HepG2 (cell line): ENCODE measurements at regions not wholly inside any gene's neighbourhood (a gene's known extent, or its start where the extent isn't known, plus 50 kb on each side); places are given as distances from the start of the nearest gene placed in this dataset.

Experiments used
- ATAC-seq: fragments of 200-7000 bp; cut with Tn5 transposase; 3 replicates; pipeline ENCODE4 v1.9.1; 2020; ENCODE audit warnings: mild to moderate bottlenecking, moderate library complexity
- BruUV-seq: library from RNA; stranded (reverse); fragments of 400-500 nt; replicated peaks from 2 replicates; lab custom pipeline; 2021; lab: Mats Ljungman, UMichigan
- CTCF ChIA-PET: fragments of 300-600 bp; formaldehyde crosslinking; extraction: SDS; loops from one replicate; lab custom pipeline; 2021; ENCODE audit warnings: low total read pairs, inconsistent platforms, low intra/inter-chr PET ratio; lab: Yijun Ruan, JAX
- POLR2A ChIA-PET: fragments of 350-600 bp; sonication (Branson Sonifier 250); formaldehyde crosslinking; loops from one replicate; lab custom pipeline; 2020; ENCODE audit warnings: antibody characterized with exemption, inconsistent platforms; lab: Yijun Ruan, JAX
- DNase-seq: peaks from one replicate; pipeline ENCODE4 v3.0.0-alpha.2; 2015; ENCODE audit warnings: low spot score
- FAIRE-seq: peaks from 3 replicates; lab custom pipeline; 2011; peaks lifted over from hg19 to GRCh38; lab: Jason Lieb, UNC
- H2AFZ ChIP-seq: one replicate; pipeline ENCODE4 v1.6.1; 2011; ENCODE audit warnings: low read length, inconsistent platforms
- H3K27ac ChIP-seq: fragments of 300-600 bp; 3 replicates; pipeline ENCODE4 v1.8.0; 2011; ENCODE audit warnings: mixed run types, mild to moderate bottlenecking, mixed read lengths, low read length, inconsistent platforms; ENCODE audit not compliant: insufficient read depth; ENCODE audit errors: extremely low read length
- H3K27me3 ChIP-seq, 2 experiments: fragments of 200-600 bp in 1 of 2; 2 replicates in 1 of 2; 3 replicates in 1 of 2; pipeline versions ENCODE4 v1.6.0 to v1.8.0; 2011; ENCODE audit warnings: low read length in 2 of 2, mild to moderate bottlenecking in 2 of 2, moderate library complexity in 2 of 2, inconsistent platforms in 1 of 2; ENCODE audit not compliant: insufficient read depth in 2 of 2, control insufficient read depth in 1 of 2
- H3K36me3 ChIP-seq, 2 experiments: fragments of 200-600 bp in 1 of 2; replicated peaks in 1 of 2; 2 replicates in 1 of 2; 3 replicates in 1 of 2; pipeline versions ENCODE4 v1.5.1 to v1.8.0; 2011; ENCODE audit warnings: low read length in 2 of 2, inconsistent platforms in 1 of 2; ENCODE audit not compliant: insufficient read depth in 2 of 2, control insufficient read depth in 1 of 2
- H3K4me1 ChIP-seq: 2 replicates; pipeline ENCODE4 v1.5.1; 2012; ENCODE audit warnings: low read length, inconsistent platforms; ENCODE audit not compliant: insufficient read depth
- H3K4me2 ChIP-seq: 2 replicates; pipeline ENCODE4 v1.6.0; 2011; ENCODE audit warnings: low read depth, low read length, inconsistent platforms
- H3K4me3 ChIP-seq, 3 experiments: fragments of 200-600 bp in 1 of 3; sonication (generic), shearing (Covaris generic) in 1 of 3; replicated peaks in 1 of 3; 2 replicates each; pipeline ENCODE4 v1.5.1; 2011 to 2016; ENCODE audit warnings: low read length in 3 of 3, inconsistent platforms in 2 of 3, low read depth in 2 of 3, mild to moderate bottlenecking in 2 of 3, control low read depth in 1 of 3, mixed read lengths in 1 of 3; ENCODE audit not compliant: insufficient read depth in 1 of 3
- H3K79me2 ChIP-seq: one replicate; pipeline ENCODE4 v1.6.1; 2011; ENCODE audit warnings: low read length, inconsistent platforms; ENCODE audit not compliant: insufficient read depth
- H3K9ac ChIP-seq: 2 replicates; pipeline ENCODE4 v1.6.0; 2011; ENCODE audit warnings: mild to moderate bottlenecking, low read depth, low read length, inconsistent platforms; ENCODE audit not compliant: insufficient read depth
- H3K9me3 ChIP-seq: 2 replicates; pipeline ENCODE4 v1.5.1; 2012; ENCODE audit warnings: mild to moderate bottlenecking, low read length
- H4K20me1 ChIP-seq: 2 replicates; pipeline ENCODE4 v1.6.0; 2011; ENCODE audit warnings: inconsistent platforms, mild to moderate bottlenecking, low read length, moderate library complexity; ENCODE audit not compliant: insufficient read depth
- ATM ChIP-seq: fragments of 450-650 bp; IDR thresholded peaks from 2 replicates; pipeline ENCODE4 v1.7.1; 2017; ENCODE audit warnings: mild to moderate bottlenecking, borderline replicate concordance
- SP5 ChIP-seq: IDR thresholded peaks from 2 replicates; pipeline ENCODE4 v1.6.1; 2016; ENCODE audit warnings: low read depth, borderline replicate concordance
- THAP11 ChIP-seq: IDR thresholded peaks from 2 replicates; pipeline ENCODE4 v1.6.1; 2016; ENCODE audit warnings: missing biosample characterization, missing genetic modification reagents
- ZNF292 ChIP-seq: sonication (generic); formaldehyde crosslinking; IDR thresholded peaks from 2 replicates; pipeline ENCODE4 v1.8.1; 2022; ENCODE audit warnings: mild to moderate bottlenecking, low read depth, missing genetic modification reagents, borderline replicate concordance
- WGBS: methylation state at CpG from one replicate; pipeline ENCODE4 v1.1.6; 2017; ENCODE audit warnings: low lambda C conversion rate; 5-methylcytosine and 5-hydroxymethylcytosine counted together
- in situ Hi-C: cut with HindIII; loops from 2 replicates; pipeline ENCODE4 v1.10.0; 2017; ENCODE audit warnings: low pct_unique_long_range_greater_than_20kb; ENCODE audit not compliant: extremely low pct_ligation_motif_present
- intact Hi-C: fragments of 100-400 bp; cut with micrococcal nuclease; formaldehyde crosslinking; loops from one replicate; pipeline ENCODE4 v1.10.0; 2022; ENCODE audit not compliant: unreplicated experiment
- TF ChIP-seq, protein P1 (sequence below): sonication (generic); formaldehyde crosslinking; IDR thresholded peaks from 2 replicates; pipeline ENCODE4 v1.4.0; 2020; ENCODE audit warnings: low read depth, mild to moderate bottlenecking, missing genetic modification reagents
- TF ChIP-seq, protein P2 (sequence below): sonication (generic); formaldehyde crosslinking; IDR thresholded peaks from 2 replicates; pipeline ENCODE4 v1.9.0; 2021; ENCODE audit warnings: mild to moderate bottlenecking, missing genetic modification reagents
- TF ChIP-seq, protein P3 (sequence below): sonication (generic); formaldehyde crosslinking; IDR thresholded peaks from 2 replicates; pipeline ENCODE4 v1.4.0; 2020; ENCODE audit warnings: missing genetic modification reagents, borderline replicate concordance

DNA sequence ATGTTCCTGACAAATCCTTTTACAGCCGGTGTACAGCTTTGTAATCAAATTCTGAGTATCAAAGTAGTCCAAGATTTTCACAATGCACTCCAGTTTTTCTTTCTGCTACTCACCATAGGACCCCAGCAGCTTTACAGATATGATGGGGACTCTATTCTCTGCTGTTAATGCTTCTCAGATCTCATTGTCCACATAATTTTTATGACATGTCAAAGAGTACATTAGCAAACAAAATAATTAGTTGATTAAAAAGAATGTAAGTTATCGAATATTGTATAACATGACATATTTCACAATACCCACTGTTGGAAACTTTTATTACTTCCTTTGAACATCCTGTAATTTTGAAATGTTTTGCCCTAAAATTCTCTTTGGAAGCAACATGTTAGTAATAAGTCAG is 81.4 kb upstream of the KIAA1217 start:
- in situ Hi-C loops: no loop called here
- H3K27ac ChIP-seq: no peak overlapping the region
- no TSS peak for BruUV-seq
- H3K27me3 ChIP-seq: no peaks in the 10 kb centered on the region
- intact Hi-C loops: no loop called here
- H3K9ac ChIP-seq: no peak overlapping the region
- no peak overlapping the region for H2AFZ ChIP-seq
- H3K4me1 ChIP-seq: no peaks in the 10 kb centered on the region
- H4K20me1 ChIP-seq: no peaks in the 10 kb centered on the region
- H3K9me3 ChIP-seq: no peaks in the 10 kb centered on the region
- no peaks in the 10 kb centered on the region for H3K79me2 ChIP-seq
- no peak for FAIRE-seq
- WGBS: 2% methylated on average over 2 of the region's 2 CpGs
- no peak overlapping the region for H3K4me3 ChIP-seq
- TF ChIP-seq, protein P1, sequence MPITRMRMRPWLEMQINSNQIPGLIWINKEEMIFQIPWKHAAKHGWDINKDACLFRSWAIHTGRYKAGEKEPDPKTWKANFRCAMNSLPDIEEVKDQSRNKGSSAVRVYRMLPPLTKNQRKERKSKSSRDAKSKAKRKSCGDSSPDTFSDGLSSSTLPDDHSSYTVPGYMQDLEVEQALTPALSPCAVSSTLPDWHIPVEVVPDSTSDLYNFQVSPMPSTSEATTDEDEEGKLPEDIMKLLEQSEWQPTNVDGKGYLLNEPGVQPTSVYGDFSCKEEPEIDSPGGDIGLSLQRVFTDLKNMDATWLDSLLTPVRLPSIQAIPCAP (CRISPR knock-in tag): no peak
- TF ChIP-seq ZNF292 (CRISPR knock-in tag) (no peak), SP5 (CRISPR knock-in tag) (no peak), ATM (no peak), THAP11 (CRISPR knock-in tag) (no peak)
- TF ChIP-seq, protein P2, sequence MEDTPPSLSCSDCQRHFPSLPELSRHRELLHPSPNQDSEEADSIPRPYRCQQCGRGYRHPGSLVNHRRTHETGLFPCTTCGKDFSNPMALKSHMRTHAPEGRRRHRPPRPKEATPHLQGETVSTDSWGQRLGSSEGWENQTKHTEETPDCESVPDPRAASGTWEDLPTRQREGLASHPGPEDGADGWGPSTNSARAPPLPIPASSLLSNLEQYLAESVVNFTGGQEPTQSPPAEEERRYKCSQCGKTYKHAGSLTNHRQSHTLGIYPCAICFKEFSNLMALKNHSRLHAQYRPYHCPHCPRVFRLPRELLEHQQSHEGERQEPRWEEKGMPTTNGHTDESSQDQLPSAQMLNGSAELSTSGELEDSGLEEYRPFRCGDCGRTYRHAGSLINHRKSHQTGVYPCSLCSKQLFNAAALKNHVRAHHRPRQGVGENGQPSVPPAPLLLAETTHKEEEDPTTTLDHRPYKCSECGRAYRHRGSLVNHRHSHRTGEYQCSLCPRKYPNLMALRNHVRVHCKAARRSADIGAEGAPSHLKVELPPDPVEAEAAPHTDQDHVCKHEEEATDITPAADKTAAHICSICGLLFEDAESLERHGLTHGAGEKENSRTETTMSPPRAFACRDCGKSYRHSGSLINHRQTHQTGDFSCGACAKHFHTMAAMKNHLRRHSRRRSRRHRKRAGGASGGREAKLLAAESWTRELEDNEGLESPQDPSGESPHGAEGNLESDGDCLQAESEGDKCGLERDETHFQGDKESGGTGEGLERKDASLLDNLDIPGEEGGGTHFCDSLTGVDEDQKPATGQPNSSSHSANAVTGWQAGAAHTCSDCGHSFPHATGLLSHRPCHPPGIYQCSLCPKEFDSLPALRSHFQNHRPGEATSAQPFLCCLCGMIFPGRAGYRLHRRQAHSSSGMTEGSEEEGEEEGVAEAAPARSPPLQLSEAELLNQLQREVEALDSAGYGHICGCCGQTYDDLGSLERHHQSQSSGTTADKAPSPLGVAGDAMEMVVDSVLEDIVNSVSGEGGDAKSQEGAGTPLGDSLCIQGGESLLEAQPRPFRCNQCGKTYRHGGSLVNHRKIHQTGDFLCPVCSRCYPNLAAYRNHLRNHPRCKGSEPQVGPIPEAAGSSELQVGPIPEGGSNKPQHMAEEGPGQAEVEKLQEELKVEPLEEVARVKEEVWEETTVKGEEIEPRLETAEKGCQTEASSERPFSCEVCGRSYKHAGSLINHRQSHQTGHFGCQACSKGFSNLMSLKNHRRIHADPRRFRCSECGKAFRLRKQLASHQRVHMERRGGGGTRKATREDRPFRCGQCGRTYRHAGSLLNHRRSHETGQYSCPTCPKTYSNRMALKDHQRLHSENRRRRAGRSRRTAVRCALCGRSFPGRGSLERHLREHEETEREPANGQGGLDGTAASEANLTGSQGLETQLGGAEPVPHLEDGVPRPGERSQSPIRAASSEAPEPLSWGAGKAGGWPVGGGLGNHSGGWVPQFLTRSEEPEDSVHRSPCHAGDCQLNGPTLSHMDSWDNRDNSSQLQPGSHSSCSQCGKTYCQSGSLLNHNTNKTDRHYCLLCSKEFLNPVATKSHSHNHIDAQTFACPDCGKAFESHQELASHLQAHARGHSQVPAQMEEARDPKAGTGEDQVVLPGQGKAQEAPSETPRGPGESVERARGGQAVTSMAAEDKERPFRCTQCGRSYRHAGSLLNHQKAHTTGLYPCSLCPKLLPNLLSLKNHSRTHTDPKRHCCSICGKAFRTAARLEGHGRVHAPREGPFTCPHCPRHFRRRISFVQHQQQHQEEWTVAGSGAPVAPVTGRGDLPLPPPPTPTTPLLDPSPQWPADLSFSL (CRISPR knock-in tag): no peak
- TF ChIP-seq, protein P3, sequence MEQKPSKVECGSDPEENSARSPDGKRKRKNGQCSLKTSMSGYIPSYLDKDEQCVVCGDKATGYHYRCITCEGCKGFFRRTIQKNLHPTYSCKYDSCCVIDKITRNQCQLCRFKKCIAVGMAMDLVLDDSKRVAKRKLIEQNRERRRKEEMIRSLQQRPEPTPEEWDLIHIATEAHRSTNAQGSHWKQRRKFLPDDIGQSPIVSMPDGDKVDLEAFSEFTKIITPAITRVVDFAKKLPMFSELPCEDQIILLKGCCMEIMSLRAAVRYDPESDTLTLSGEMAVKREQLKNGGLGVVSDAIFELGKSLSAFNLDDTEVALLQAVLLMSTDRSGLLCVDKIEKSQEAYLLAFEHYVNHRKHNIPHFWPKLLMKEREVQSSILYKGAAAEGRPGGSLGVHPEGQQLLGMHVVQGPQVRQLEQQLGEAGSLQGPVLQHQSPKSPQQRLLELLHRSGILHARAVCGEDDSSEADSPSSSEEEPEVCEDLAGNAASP: no peak
- CTCF ChIA-PET: no interaction called here
- no peak overlapping the region for H3K4me2 ChIP-seq
- POLR2A ChIA-PET: no interaction called here
- ATAC-seq: no peak
- no peaks in the 10 kb centered on the region for H3K36me3 ChIP-seq
- DNase-seq: no peak
